Hepatocyte (in vitro differentiated cells): ENCODE measurements at regions not wholly inside any gene's neighbourhood (a gene's known extent, or its start where the extent isn't known, plus 50 kb on each side); places are given as distances from the start of the nearest gene placed in this dataset.

Experiments
- EZH2 ChIP-seq: fragments of 200-600 bp; sonication (generic); IDR thresholded peaks from 2 replicates; pipeline ENCODE4 v1.6.1; 2016; ENCODE audit warnings: antibody characterized with exemption, mild to moderate bottlenecking, borderline replicate concordance
- TF ChIP-seq, protein P1 (sequence below): fragments of 200-600 bp; sonication (generic); IDR thresholded peaks from 2 replicates; pipeline ENCODE4 v1.5.1; 2016; ENCODE audit warnings: antibody characterized with exemption, mild to moderate bottlenecking; ENCODE audit not compliant: poor library complexity

- TF ChIP-seq EZH2, result no peak
- TF ChIP-seq, protein P1, sequence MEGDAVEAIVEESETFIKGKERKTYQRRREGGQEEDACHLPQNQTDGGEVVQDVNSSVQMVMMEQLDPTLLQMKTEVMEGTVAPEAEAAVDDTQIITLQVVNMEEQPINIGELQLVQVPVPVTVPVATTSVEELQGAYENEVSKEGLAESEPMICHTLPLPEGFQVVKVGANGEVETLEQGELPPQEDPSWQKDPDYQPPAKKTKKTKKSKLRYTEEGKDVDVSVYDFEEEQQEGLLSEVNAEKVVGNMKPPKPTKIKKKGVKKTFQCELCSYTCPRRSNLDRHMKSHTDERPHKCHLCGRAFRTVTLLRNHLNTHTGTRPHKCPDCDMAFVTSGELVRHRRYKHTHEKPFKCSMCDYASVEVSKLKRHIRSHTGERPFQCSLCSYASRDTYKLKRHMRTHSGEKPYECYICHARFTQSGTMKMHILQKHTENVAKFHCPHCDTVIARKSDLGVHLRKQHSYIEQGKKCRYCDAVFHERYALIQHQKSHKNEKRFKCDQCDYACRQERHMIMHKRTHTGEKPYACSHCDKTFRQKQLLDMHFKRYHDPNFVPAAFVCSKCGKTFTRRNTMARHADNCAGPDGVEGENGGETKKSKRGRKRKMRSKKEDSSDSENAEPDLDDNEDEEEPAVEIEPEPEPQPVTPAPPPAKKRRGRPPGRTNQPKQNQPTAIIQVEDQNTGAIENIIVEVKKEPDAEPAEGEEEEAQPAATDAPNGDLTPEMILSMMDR, result no peak
These were observed 255.6 kb downstream of the HS3ST3A1 start for GRCh38 chr17:13346081-13346533.
